GM10266 (cell line): ENCODE measurements at regions not wholly inside any gene's neighbourhood (a gene's known extent, or its start where the extent isn't known, plus 50 kb on each side); places are given as distances from the start of the nearest gene placed in this dataset.
"Not testable (repeated sequence)": the region's sequence is repeated elsewhere in the genome, so short reads cannot be mapped to it uniquely, and the experiment has no call there.

Source experiments
- DNase-seq: peaks from one replicate; pipeline ENCODE4 v3.0.0; 2012; ENCODE audit errors: extremely low spot score
- CTCF ChIP-seq: IDR thresholded peaks from 2 replicates; pipeline ENCODE4 v1.5.1; 2012; ENCODE audit warnings: mild to moderate bottlenecking, low read depth; ENCODE audit not compliant: control insufficient read depth, insufficient read depth; ENCODE audit errors: missing control alignments

- DNase-seq, result no peak
- no peak for TF ChIP-seq CTCF
Measured at GRCh38 chr10:120098232-120098930, 205.9 kb downstream of the SEC23IP start.

- no peak for DNase-seq
- no peak for TF ChIP-seq CTCF
Measured at GRCh38 chr10:120103738-120104560, 211.4 kb downstream of the SEC23IP start.

- TF ChIP-seq CTCF, result no peak
- DNase-seq, result no peak
Measured at GRCh38 chr10:120105001-120105400, 212.5 kb downstream of the SEC23IP start.

- no peak for DNase-seq
Measured at GRCh38 chr10:120105492-120105891, 213.0 kb downstream of the SEC23IP start.

GRCh38 chr10:120108916-120109315, 216.4 kb downstream of the SEC23IP start:
- DNase-seq, result no peak
- TF ChIP-seq CTCF, result no peak

More at GRCh38 chr10:120105492-120105891, 213.0 kb downstream of the SEC23IP start:
- no peak for TF ChIP-seq CTCF

GRCh38 chr10:120109725-120110124, 217.2 kb downstream of the SEC23IP start:
- DNase-seq, result not testable (repeated sequence)

- no peak for TF ChIP-seq CTCF
- no peak for DNase-seq
Measured at GRCh38 chr10:120110196-120110595, 217.7 kb downstream of the SEC23IP start.

- TF ChIP-seq CTCF, result no peak
- DNase-seq, result no peak
Measured at GRCh38 chr10:120111628-120112027, 219.1 kb downstream of the SEC23IP start.
